Loucy (cell line): ENCODE measurements at regions not wholly inside any gene's neighbourhood (a gene's known extent, or its start where the extent isn't known, plus 50 kb on each side); places are given as distances from the start of the nearest gene placed in this dataset.

Experiments
- H2AFZ ChIP-seq: fragments of 200-600 bp; sonication (generic); 2 replicates; pipeline ENCODE4 v1.6.0; 2016; ENCODE audit warnings: antibody characterized with exemption, mild to moderate bottlenecking, low read length, moderate library complexity
- H3F3A ChIP-seq: fragments of 200-600 bp; 2 replicates; pipeline ENCODE4 v1.6.0; 2016; ENCODE audit warnings: antibody characterized with exemption, low read depth, mild to moderate bottlenecking
- H3K27me3 ChIP-seq: fragments of 200-600 bp; sonication (generic); 2 replicates; pipeline ENCODE4 v1.6.1; 2014; ENCODE audit warnings: low read length, mild to moderate bottlenecking; ENCODE audit not compliant: insufficient read depth, poor library complexity, severe bottlenecking
- H3K36me3 ChIP-seq: fragments of 200-600 bp; sonication (generic); 2 replicates; pipeline ENCODE4 v1.6.1; 2016; ENCODE audit warnings: low read length; ENCODE audit not compliant: insufficient read depth
- H3K4me1 ChIP-seq: fragments of 200-600 bp; sonication (generic); 2 replicates; pipeline ENCODE4 v1.5.1; 2014; ENCODE audit warnings: low read length, mild to moderate bottlenecking; ENCODE audit not compliant: insufficient read depth, poor library complexity, severe bottlenecking
- H3K4me2 ChIP-seq: fragments of 200-600 bp; sonication (generic); 2 replicates; pipeline ENCODE4 v1.6.0; 2014; ENCODE audit warnings: antibody characterized with exemption, low read length, low read depth, mild to moderate bottlenecking; ENCODE audit not compliant: poor library complexity, severe bottlenecking
- H3K4me3 ChIP-seq: fragments of 200-600 bp; sonication (generic); 2 replicates; pipeline ENCODE4 v1.5.1; 2014; ENCODE audit warnings: low read length, mild to moderate bottlenecking, mixed read lengths; ENCODE audit not compliant: poor library complexity, severe bottlenecking
- H3K79me2 ChIP-seq: fragments of 200-600 bp; sonication (generic); 2 replicates; pipeline ENCODE4 v1.6.1; 2014; ENCODE audit warnings: low read length; ENCODE audit not compliant: insufficient read depth
- H3K9ac ChIP-seq: fragments of 200-600 bp; sonication (generic); 2 replicates; pipeline ENCODE4 v1.6.0; 2014; ENCODE audit warnings: mild to moderate bottlenecking, low read depth, low read length, moderate library complexity; ENCODE audit not compliant: poor library complexity, severe bottlenecking
- H3K9me2 ChIP-seq: fragments of 200-600 bp; sonication (generic); replicated peaks from 2 replicates; pipeline ENCODE4 v1.6.1; 2016; ENCODE audit warnings: low read depth, low read length, mixed read lengths
- H3K9me3 ChIP-seq: fragments of 200-600 bp; sonication (generic); 2 replicates; pipeline ENCODE4 v1.6.1; 2014; ENCODE audit warnings: mild to moderate bottlenecking, antibody characterized with exemption, low read length, low read depth; ENCODE audit not compliant: insufficient read depth
- H4K20me1 ChIP-seq: fragments of 200-600 bp; sonication (generic); 2 replicates; pipeline ENCODE4 v1.6.0; 2014; ENCODE audit warnings: antibody characterized with exemption, low read length, mild to moderate bottlenecking; ENCODE audit not compliant: insufficient read depth, poor library complexity, severe bottlenecking
- CTCF ChIP-seq: fragments of 200-600 bp; sonication (generic); conservative IDR thresholded peaks from 2 replicates; pipeline ENCODE4 v1.5.1; 2014; ENCODE audit warnings: mild to moderate bottlenecking, antibody characterized with exemption, low read length
- EZH2phosphoT487 ChIP-seq: fragments of 200-600 bp; IDR thresholded peaks from 2 replicates; pipeline ENCODE4 v1.6.1; 2018; ENCODE audit warnings: antibody characterized with exemption, mild to moderate bottlenecking, moderate library complexity, borderline replicate concordance

- Histone ChIP-seq H3K79me2 (no peaks in the 10 kb centered on the region), H3K9me2 (no peaks in the 10 kb centered on the region), H3K4me3 (peak overlapping the region; percentile 24), H4K20me1 (no peaks in the 10 kb centered on the region), H3K36me3 (no peaks in the 10 kb centered on the region), H3K4me1 (peaks cover 40% of the 10 kb centered on the region), H3K27me3 (no peaks in the 10 kb centered on the region), H3K9ac (peak overlapping the region; percentile 18), H2AFZ (peak overlapping the region; percentile 64; the same call in 1 of the 2 replicates), H3F3A (no peaks in the 10 kb centered on the region), H3K4me2 (peak overlapping the region; percentile 57), H3K9me3 (no peaks in the 10 kb centered on the region)
- no peak for TF ChIP-seq EZH2phosphoT487
- TF ChIP-seq CTCF, result no peak
These were observed 195.4 kb downstream of the ANAPC10 start for GRCh38 chr4:144902614-144903013.

DNA sequence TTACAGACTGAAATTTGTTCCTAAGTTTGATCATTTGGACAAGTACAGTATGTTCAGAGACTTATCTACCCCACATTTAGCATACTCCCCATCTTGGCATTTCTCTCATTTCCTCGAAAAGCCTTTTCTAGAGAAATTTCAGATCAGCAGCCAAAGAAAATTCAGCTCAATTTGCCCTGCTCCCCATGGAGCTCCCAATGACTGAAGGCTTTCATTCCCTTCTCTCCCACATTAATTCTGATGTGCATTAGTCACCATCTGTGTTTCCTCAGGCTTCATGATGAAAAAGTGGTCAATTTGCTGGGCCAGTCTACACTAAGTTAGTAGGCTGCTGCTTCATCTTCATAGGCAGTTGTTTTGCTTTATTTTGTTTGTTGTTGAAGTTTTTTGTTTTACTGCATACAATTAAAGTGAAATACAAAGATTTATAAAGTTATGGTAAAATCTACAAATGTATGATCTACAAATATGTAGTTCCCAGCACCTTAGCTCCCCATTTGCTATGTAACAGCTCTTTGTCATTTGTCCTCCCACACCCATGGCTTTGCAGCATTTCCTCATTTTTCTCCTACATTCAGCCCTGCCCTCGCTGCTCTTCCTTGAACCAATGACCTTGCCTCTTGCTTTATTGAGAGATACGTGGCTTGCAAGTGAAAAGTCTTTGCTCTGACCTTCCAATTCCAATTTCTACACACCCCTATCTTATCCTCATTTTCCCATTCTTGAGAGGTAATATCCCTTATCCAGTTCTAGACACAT lies 193.9 kb downstream of the ANAPC10 start:
- Histone ChIP-seq H3K27me3 (no peaks in the 10 kb centered on the region), H3K4me3 (no peak overlapping the region), H2AFZ (no peak overlapping the region), H3K36me3 (no peaks in the 10 kb centered on the region), H3K9ac (no peak overlapping the region), H3F3A (no peaks in the 10 kb centered on the region), H3K4me1 (peaks cover 40% of the 10 kb centered on the region), H3K79me2 (no peaks in the 10 kb centered on the region), H4K20me1 (no peaks in the 10 kb centered on the region), H3K4me2 (no peak overlapping the region), H3K9me3 (no peaks in the 10 kb centered on the region), H3K9me2 (no peaks in the 10 kb centered on the region)
- TF ChIP-seq CTCF (no peak), EZH2phosphoT487 (no peak)

GRCh38 chr4:144905286-144905685 lies 192.7 kb downstream of the ANAPC10 start:
- H3K9me3 ChIP-seq, result no peaks in the 10 kb centered on the region
- no peaks in the 10 kb centered on the region for H3F3A ChIP-seq
- H3K79me2 ChIP-seq, result no peaks in the 10 kb centered on the region
- no peaks in the 10 kb centered on the region for H3K27me3 ChIP-seq
- no peaks in the 10 kb centered on the region for H3K36me3 ChIP-seq
- H3K9ac ChIP-seq, result no peak overlapping the region
- no peaks in the 10 kb centered on the region for H3K9me2 ChIP-seq
- no peak overlapping the region for H3K4me3 ChIP-seq
- H4K20me1 ChIP-seq, result no peaks in the 10 kb centered on the region
- H2AFZ ChIP-seq, result no peak overlapping the region
- no peak overlapping the region for H3K4me2 ChIP-seq
- peaks cover 40% of the 10 kb centered on the region for H3K4me1 ChIP-seq
- no peak for TF ChIP-seq CTCF
- no peak for TF ChIP-seq EZH2phosphoT487
